Osteoblast (primary cell): ENCODE measurements at regions not wholly inside any gene's neighbourhood (a gene's known extent, or its start where the extent isn't known, plus 50 kb on each side); places are given as distances from the start of the nearest gene placed in this dataset.

Experiments
- DNase-seq: peaks from one replicate; pipeline ENCODE4 v3.0.0; 2011; ENCODE audit warnings: low spot score, mixed read lengths; ENCODE audit not compliant: insufficient read length; ENCODE audit errors: missing footprints
- H2AFZ ChIP-seq: 2 replicates; pipeline ENCODE4 v1.6.0; 2011; ENCODE audit warnings: mild to moderate bottlenecking, low read length
- H3K27ac ChIP-seq: 2 replicates; pipeline ENCODE4 v1.5.1; 2011; ENCODE audit warnings: mild to moderate bottlenecking, low read depth, low read length, moderate library complexity
- H3K27me3 ChIP-seq: 2 replicates; pipeline ENCODE4 v1.6.0; 2012; ENCODE audit warnings: mild to moderate bottlenecking, control low read depth, inconsistent platforms, low read length, moderate library complexity; ENCODE audit not compliant: insufficient read depth
- H3K36me3 ChIP-seq: 2 replicates; pipeline ENCODE4 v1.5.1; 2011; ENCODE audit warnings: mild to moderate bottlenecking, low read length, control low read depth, moderate library complexity; ENCODE audit not compliant: insufficient read depth
- H3K4me1 ChIP-seq: 2 replicates; pipeline ENCODE4 v1.5.1; 2011; ENCODE audit warnings: mild to moderate bottlenecking, low read length, control low read depth, moderate library complexity; ENCODE audit not compliant: insufficient read depth
- H3K4me2 ChIP-seq: 2 replicates; pipeline ENCODE4 v1.6.0; 2011; ENCODE audit warnings: mild to moderate bottlenecking, low read length; ENCODE audit not compliant: insufficient read depth
- H3K4me3 ChIP-seq: fragments of 200-600 bp; sonication (generic); 3 replicates; pipeline ENCODE4 v1.5.1; 2012; ENCODE audit warnings: mild to moderate bottlenecking, low read length, inconsistent platforms; ENCODE audit not compliant: insufficient read depth
- H3K79me2 ChIP-seq: 2 replicates; pipeline ENCODE4 v1.6.0; 2012; ENCODE audit warnings: mild to moderate bottlenecking, low read length, control low read depth, inconsistent platforms; ENCODE audit not compliant: insufficient read depth
- H3K9me3 ChIP-seq: 2 replicates; pipeline ENCODE4 v1.5.1; 2011; ENCODE audit warnings: low read depth, low read length, control low read depth
- H4K20me1 ChIP-seq: 2 replicates; pipeline ENCODE4 v1.6.0; 2012; ENCODE audit warnings: mild to moderate bottlenecking, low read length, control low read depth; ENCODE audit not compliant: insufficient read depth
- CTCF ChIP-seq: IDR thresholded peaks from 2 replicates; pipeline ENCODE4 v1.5.1; 2011; ENCODE audit warnings: mild to moderate bottlenecking, low read depth, low read length, moderate library complexity; ENCODE audit errors: extremely low read depth

- no peak overlapping the region for H3K4me3 ChIP-seq
- peaks cover 34% of the 10 kb centered on the region for H4K20me1 ChIP-seq
- peaks cover 9% of the 10 kb centered on the region for H3K4me1 ChIP-seq
- H3K36me3 ChIP-seq, result peaks cover 47% of the 10 kb centered on the region
- no peak overlapping the region for H2AFZ ChIP-seq
- no peaks in the 10 kb centered on the region for H3K27me3 ChIP-seq
- H3K4me2 ChIP-seq, result no peak overlapping the region
- H3K79me2 ChIP-seq, result peaks cover 69% of the 10 kb centered on the region
- no peak for TF ChIP-seq CTCF
- DNase-seq, result peak; percentile 38
- H3K27ac ChIP-seq, result no peak overlapping the region
- H3K9me3 ChIP-seq, result no peaks in the 10 kb centered on the region
Measured at GRCh38 chr7:66556177-66556548, 72.5 kb upstream of the KCTD7 start.

GRCh38 chr7:66556549-66557213, 72.0 kb upstream of the KCTD7 start:
- peaks cover 69% of the 10 kb centered on the region for H3K79me2 ChIP-seq
- DNase-seq, result peak; percentile 88
- no peaks in the 10 kb centered on the region for H3K9me3 ChIP-seq
- H3K4me1 ChIP-seq, result peaks cover 9% of the 10 kb centered on the region
- no peak for TF ChIP-seq CTCF
- H2AFZ ChIP-seq, result no peak overlapping the region
- peaks cover 34% of the 10 kb centered on the region for H4K20me1 ChIP-seq
- H3K27me3 ChIP-seq, result no peaks in the 10 kb centered on the region
- no peak overlapping the region for H3K27ac ChIP-seq
- H3K4me2 ChIP-seq, result no peak overlapping the region
- H3K4me3 ChIP-seq, result no peak overlapping the region
- H3K36me3 ChIP-seq, result peaks cover 43% of the 10 kb centered on the region

- no peak overlapping the region for H3K27ac ChIP-seq
- H3K79me2 ChIP-seq, result peaks cover 74% of the 10 kb centered on the region
- H3K36me3 ChIP-seq, result peaks cover 40% of the 10 kb centered on the region
- no peaks in the 10 kb centered on the region for H3K9me3 ChIP-seq
- H3K4me1 ChIP-seq, result peaks cover 5% of the 10 kb centered on the region
- H3K4me3 ChIP-seq, result no peak overlapping the region
- H3K27me3 ChIP-seq, result no peaks in the 10 kb centered on the region
- TF ChIP-seq CTCF, result peak; percentile 90
- DNase-seq, result peak; percentile 99
- peak overlapping the region; percentile 39 for H3K4me2 ChIP-seq
- H2AFZ ChIP-seq, result no peak overlapping the region
- peaks cover 38% of the 10 kb centered on the region for H4K20me1 ChIP-seq
Measured at GRCh38 chr7:66557214-66558200, 71.2 kb upstream of the KCTD7 start.

GRCh38 chr7:66558201-66558641, 70.5 kb upstream of the KCTD7 start:
- H3K4me1 ChIP-seq, result peaks cover 4% of the 10 kb centered on the region
- H3K27ac ChIP-seq, result no peak overlapping the region
- no peak overlapping the region for H3K4me2 ChIP-seq
- no peak overlapping the region for H2AFZ ChIP-seq
- H3K36me3 ChIP-seq, result peaks cover 36% of the 10 kb centered on the region
- no peak for TF ChIP-seq CTCF
- no peaks in the 10 kb centered on the region for H3K9me3 ChIP-seq
- peaks cover 81% of the 10 kb centered on the region for H3K79me2 ChIP-seq
- peaks cover 38% of the 10 kb centered on the region for H4K20me1 ChIP-seq
- no peaks in the 10 kb centered on the region for H3K27me3 ChIP-seq
- peak; percentile 75 for DNase-seq
- no peak overlapping the region for H3K4me3 ChIP-seq
